ENCODE measurements at regions not wholly inside any gene's neighbourhood (a gene's known extent, or its start where the extent isn't known, plus 50 kb on each side); places are given as distances from the start of the nearest gene placed in this dataset.

DNA sequence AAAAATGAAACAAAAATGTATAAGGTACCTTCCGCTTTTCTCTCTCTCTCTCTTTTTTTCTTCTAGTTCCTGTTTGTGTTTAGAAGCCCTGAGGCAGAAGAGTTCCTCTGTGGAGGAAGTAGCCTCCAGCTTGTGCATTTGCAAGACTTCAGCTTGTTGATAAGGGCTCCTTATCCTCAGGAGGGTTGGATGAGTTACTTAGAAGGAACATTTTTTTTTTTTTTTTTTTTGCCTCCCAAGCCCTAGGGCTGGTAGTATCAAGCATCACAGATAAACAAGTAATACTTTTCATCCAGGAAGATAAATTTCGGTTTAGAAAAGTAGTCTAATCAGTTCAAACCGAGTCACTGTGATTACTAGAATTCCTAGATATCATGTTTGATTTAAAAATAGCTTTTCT, 91.0 kb upstream of the CBLB start:
- Mint-ChIP-seq H3K9me3 (no peaks in the 10 kb centered on the region; the same call in 2 of the 3 replicates), H3K4me1 (no peaks in the 10 kb centered on the region; the same call in 1 of the 3 replicates), H3K36me3 (ENCODE audit: low read depth) (no peaks in the 10 kb centered on the region), H3K4me3 (no peak overlapping the region), H3K27me3 (ENCODE audit: insufficient read depth, low read depth, poor library complexity) (no peaks in the 10 kb centered on the region), H3K27ac (no peak overlapping the region)
- Histone ChIP-seq H3K4me1 (ENCODE audit: insufficient read depth) (no peaks in the 10 kb centered on the region), H3F3A (replicated peaks; ENCODE audit: low read depth) (no peaks in the 10 kb centered on the region), H3K4me2 (no peak overlapping the region), H3K9me2 (ENCODE audit: insufficient read depth) (peaks cover 9% of the 10 kb centered on the region; the same call in 1 of the 2 replicates), H3K27me3 (ENCODE audit: insufficient read depth) (no peaks in the 10 kb centered on the region), H2AFZ (no peak overlapping the region), H3K27ac (ENCODE audit: low read depth) (no peak overlapping the region), H3K36me3 (ENCODE audit: insufficient read depth) (no peaks in the 10 kb centered on the region), H3K79me2 (replicated peaks; ENCODE audit: insufficient read depth) (no peaks in the 10 kb centered on the region), H4K20me1 (replicated peaks; ENCODE audit: insufficient read depth) (no peaks in the 10 kb centered on the region), H3K4me3 (no peak overlapping the region)
- ATAC-seq (no peak), DNase-seq (ENCODE audit: low spot score) (no peak)
- TF ChIP-seq STAT1 (IDR thresholded peaks at IDR 0.05; ENCODE audit: unreplicated experiment) (no peak), ZNF331 (CRISPR knock-in tag; IDR thresholded peaks at IDR 0.05; ENCODE audit: low read depth) (no peak), REST (IDR thresholded peaks at IDR 0.05; ENCODE audit: unreplicated experiment) (no peak), CTCF (conservative IDR thresholded peaks at IDR 0.05; ENCODE audit: low read depth in 2 of 2) (no peak), CREB1 (CRISPR knock-in tag; IDR thresholded peaks at IDR 0.05; ENCODE audit: low read depth) (no peak), ZNF114 (CRISPR knock-in tag; IDR thresholded peaks at IDR 0.05) (no peak), JUNB (IDR thresholded peaks at IDR 0.05; ENCODE audit: unreplicated experiment) (no peak), EZH2 (IDR thresholded peaks at IDR 0.05; ENCODE audit: low read depth, unreplicated experiment) (no peak), POLR2AphosphoS5 (IDR thresholded peaks at IDR 0.05; ENCODE audit: low read depth) (no peak), ETS1 (IDR thresholded peaks at IDR 0.05) (no peak), NANOG (IDR thresholded peaks at IDR 0.05; ENCODE audit: borderline replicate concordance) (no peak), EZH2phosphoT487 (IDR thresholded peaks at IDR 0.05; ENCODE audit: unreplicated experiment) (no peak)
- TF ChIP-seq, protein P1, sequence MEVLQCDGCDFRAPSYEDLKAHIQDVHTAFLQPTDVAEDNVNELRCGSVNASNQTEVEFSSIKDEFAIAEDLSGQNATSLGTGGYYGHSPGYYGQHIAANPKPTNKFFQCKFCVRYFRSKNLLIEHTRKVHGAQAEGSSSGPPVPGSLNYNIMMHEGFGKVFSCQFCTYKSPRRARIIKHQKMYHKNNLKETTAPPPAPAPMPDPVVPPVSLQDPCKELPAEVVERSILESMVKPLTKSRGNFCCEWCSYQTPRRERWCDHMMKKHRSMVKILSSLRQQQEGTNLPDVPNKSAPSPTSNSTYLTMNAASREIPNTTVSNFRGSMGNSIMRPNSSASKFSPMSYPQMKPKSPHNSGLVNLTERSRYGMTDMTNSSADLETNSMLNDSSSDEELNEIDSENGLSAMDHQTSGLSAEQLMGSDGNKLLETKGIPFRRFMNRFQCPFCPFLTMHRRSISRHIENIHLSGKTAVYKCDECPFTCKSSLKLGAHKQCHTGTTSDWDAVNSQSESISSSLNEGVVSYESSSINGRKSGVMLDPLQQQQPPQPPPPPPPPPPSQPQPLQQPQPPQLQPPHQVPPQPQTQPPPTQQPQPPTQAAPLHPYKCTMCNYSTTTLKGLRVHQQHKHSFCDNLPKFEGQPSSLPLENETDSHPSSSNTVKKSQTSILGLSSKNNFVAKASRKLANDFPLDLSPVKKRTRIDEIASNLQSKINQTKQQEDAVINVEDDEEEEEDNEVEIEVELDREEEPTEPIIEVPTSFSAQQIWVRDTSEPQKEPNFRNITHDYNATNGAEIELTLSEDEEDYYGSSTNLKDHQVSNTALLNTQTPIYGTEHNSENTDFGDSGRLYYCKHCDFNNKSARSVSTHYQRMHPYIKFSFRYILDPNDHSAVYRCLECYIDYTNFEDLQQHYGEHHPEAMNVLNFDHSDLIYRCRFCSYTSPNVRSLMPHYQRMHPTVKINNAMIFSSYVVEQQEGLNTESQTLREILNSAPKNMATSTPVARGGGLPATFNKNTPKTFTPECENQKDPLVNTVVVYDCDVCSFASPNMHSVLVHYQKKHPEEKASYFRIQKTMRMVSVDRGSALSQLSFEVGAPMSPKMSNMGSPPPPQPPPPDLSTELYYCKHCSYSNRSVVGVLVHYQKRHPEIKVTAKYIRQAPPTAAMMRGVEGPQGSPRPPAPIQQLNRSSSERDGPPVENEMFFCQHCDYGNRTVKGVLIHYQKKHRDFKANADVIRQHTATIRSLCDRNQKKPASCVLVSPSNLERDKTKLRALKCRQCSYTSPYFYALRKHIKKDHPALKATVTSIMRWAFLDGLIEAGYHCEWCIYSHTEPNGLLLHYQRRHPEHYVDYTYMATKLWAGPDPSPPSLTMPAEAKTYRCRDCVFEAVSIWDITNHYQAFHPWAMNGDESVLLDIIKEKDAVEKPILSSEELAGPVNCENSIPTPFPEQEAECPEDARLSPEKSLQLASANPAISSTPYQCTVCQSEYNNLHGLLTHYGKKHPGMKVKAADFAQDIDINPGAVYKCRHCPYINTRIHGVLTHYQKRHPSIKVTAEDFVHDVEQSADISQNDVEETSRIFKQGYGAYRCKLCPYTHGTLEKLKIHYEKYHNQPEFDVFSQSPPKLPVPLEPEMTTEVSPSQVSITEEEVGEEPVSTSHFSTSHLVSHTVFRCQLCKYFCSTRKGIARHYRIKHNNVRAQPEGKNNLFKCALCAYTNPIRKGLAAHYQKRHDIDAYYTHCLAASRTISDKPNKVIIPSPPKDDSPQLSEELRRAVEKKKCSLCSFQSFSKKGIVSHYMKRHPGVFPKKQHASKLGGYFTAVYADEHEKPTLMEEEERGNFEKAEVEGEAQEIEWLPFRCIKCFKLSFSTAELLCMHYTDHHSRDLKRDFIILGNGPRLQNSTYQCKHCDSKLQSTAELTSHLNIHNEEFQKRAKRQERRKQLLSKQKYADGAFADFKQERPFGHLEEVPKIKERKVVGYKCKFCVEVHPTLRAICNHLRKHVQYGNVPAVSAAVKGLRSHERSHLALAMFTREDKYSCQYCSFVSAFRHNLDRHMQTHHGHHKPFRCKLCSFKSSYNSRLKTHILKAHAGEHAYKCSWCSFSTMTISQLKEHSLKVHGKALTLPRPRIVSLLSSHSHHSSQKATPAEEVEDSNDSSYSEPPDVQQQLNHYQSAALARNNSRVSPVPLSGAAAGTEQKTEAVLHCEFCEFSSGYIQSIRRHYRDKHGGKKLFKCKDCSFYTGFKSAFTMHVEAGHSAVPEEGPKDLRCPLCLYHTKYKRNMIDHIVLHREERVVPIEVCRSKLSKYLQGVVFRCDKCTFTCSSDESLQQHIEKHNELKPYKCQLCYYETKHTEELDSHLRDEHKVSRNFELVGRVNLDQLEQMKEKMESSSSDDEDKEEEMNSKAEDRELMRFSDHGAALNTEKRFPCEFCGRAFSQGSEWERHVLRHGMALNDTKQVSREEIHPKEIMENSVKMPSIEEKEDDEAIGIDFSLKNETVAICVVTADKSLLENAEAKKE (CRISPR knock-in tag; IDR thresholded peaks at IDR 0.05) = no peak

Data from GM23338 (cell line).